ENCODE measurements at regions not wholly inside any gene's neighbourhood (a gene's known extent, or its start where the extent isn't known, plus 50 kb on each side); places are given as distances from the start of the nearest gene placed in this dataset.

DNA sequence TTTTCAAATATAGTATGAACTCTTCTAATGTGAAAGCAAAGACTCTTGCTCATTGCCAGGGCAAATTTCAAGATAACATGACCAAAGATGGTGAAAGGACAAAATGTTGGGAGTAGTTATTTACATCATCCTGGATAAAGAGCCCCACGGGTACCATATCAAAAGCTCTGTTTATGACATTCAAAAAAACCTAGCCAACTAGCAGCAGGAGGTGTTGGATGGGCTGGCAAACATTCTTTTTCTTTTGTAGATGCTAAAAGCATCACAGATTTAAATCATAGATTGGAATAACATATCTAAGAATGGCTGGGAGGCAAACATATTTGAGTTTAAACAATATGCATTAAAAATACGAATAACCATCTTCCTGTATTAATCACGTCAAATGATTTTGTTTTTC, 153.5 kb downstream of the ICOS start:
- TF ChIP-seq, protein P1, sequence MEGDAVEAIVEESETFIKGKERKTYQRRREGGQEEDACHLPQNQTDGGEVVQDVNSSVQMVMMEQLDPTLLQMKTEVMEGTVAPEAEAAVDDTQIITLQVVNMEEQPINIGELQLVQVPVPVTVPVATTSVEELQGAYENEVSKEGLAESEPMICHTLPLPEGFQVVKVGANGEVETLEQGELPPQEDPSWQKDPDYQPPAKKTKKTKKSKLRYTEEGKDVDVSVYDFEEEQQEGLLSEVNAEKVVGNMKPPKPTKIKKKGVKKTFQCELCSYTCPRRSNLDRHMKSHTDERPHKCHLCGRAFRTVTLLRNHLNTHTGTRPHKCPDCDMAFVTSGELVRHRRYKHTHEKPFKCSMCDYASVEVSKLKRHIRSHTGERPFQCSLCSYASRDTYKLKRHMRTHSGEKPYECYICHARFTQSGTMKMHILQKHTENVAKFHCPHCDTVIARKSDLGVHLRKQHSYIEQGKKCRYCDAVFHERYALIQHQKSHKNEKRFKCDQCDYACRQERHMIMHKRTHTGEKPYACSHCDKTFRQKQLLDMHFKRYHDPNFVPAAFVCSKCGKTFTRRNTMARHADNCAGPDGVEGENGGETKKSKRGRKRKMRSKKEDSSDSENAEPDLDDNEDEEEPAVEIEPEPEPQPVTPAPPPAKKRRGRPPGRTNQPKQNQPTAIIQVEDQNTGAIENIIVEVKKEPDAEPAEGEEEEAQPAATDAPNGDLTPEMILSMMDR (IDR thresholded peaks at IDR 0.05): no peak
- TF ChIP-seq BHLHE40 (IDR thresholded peaks at IDR 0.05; ENCODE audit: low read depth, low read length) (no peak), JUN (IDR thresholded peaks at IDR 0.05) (no peak), POLR2A (IDR thresholded peaks at IDR 0.05; ENCODE audit: low read length) (no peak), FOSL2 (IDR thresholded peaks at IDR 0.05) (no peak), FOSL2 (CRISPR knock-in tag; IDR thresholded peaks at IDR 0.05) (no peak), REST (IDR thresholded peaks at IDR 0.05) (no peak)
